GM21528 (cell line): ENCODE measurements at regions not wholly inside any gene's neighbourhood (a gene's known extent, or its start where the extent isn't known, plus 50 kb on each side); places are given as distances from the start of the nearest gene placed in this dataset.
"Not testable (repeated sequence)": the region's sequence is repeated elsewhere in the genome, so short reads cannot be mapped to it uniquely, and the experiment has no call there.

Source experiments
- ATAC-seq: cut with Tn5 transposase; IDR thresholded peaks from one replicate; pipeline ENCODE4 v1.9.1; 2021; ENCODE audit warnings: mild to moderate bottlenecking, moderate library complexity; ENCODE audit not compliant: unreplicated experiment, low FRiP score

GRCh38 chrY:3491423-3491822 is 87.4 kb upstream of the TGIF2LY start:
- ATAC-seq = not testable (repeated sequence)

DNA sequence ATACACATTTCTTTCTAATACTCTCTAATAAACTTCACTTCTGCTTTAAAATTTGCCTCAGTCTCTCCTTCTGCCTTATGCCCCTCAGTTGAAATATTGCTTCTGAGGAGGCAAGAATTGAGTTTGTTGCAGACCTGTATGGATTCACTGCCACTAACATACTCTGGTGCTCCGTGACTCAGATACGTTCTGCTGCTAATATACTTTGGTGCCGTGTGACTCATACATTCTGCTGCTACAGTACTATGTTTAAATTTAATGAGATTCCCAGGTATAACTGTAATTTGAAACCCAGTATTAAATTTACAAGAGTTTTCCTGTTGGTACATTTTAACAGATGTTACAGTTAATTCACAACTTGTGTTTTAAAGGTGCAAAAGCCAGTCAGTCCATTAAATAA is 84.3 kb upstream of the TGIF2LY start:
- not testable (repeated sequence) for ATAC-seq

GRCh38 chrY:3527040-3527439 is 51.8 kb upstream of the TGIF2LY start:
- ATAC-seq = peak; percentile 92
